Endothelial cell of umbilical vein (primary cell): ENCODE measurements at regions not wholly inside any gene's neighbourhood (a gene's known extent, or its start where the extent isn't known, plus 50 kb on each side); places are given as distances from the start of the nearest gene placed in this dataset.

ENCODE experiments used
- BruUV-seq: library from RNA; stranded (reverse); fragments of 400-500 nt; replicated peaks from 2 replicates; lab custom pipeline; 2021; lab: Mats Ljungman, UMichigan
- CTCF ChIA-PET: fragments of 300-600, 350-600 bp; sonication (Branson Sonifier 250); formaldehyde crosslinking; loops from one replicate; lab custom pipeline; 2021; ENCODE audit warnings: antibody characterized with exemption, inconsistent platforms; lab: Charles Lee
- POLR2A ChIA-PET: fragments of 300-600, 350-600 bp; sonication (Branson Sonifier 250); formaldehyde crosslinking; loops from one replicate; lab custom pipeline; 2021; ENCODE audit warnings: antibody characterized with exemption, inconsistent platforms; lab: Charles Lee
- DNase-seq: peaks from one replicate; pipeline ENCODE4 v3.0.0-alpha.2; 2011; ENCODE audit warnings: low read depth, low spot score
- FAIRE-seq: peaks from 2 replicates; lab custom pipeline; 2011; peaks lifted over from hg19 to GRCh38; lab: Jason Lieb, UNC
- H2AFZ ChIP-seq: 2 replicates; pipeline ENCODE4 v1.6.0; 2012; ENCODE audit warnings: low read depth, low read length, control low read depth, inconsistent platforms
- H3K27ac ChIP-seq: 2 replicates; pipeline ENCODE4 v1.5.1; 2011; ENCODE audit warnings: low read depth, mild to moderate bottlenecking, control low read depth, low read length, moderate library complexity; ENCODE audit not compliant: insufficient read depth
- H3K27me3 ChIP-seq, 2 experiments: 2 replicates each; pipeline versions ENCODE4 v1.6.0 to v1.6.1; 2011; ENCODE audit warnings: low read length in 2 of 2, mixed read lengths in 1 of 2; ENCODE audit not compliant: control insufficient read depth in 2 of 2, insufficient read depth in 2 of 2
- H3K36me3 ChIP-seq, 2 experiments: 2 replicates in 1 of 2; 3 replicates in 1 of 2; pipeline ENCODE4 v1.5.1; 2011; ENCODE audit warnings: low read length in 2 of 2, mild to moderate bottlenecking in 1 of 2, moderate library complexity in 1 of 2; ENCODE audit not compliant: control insufficient read depth in 2 of 2, insufficient read depth in 2 of 2; ENCODE audit errors: extremely low read depth in 1 of 2
- H3K4me1 ChIP-seq: 3 replicates; pipeline ENCODE4 v1.5.1; 2011; ENCODE audit warnings: mild to moderate bottlenecking, low read length; ENCODE audit not compliant: control insufficient read depth, insufficient read depth; ENCODE audit errors: extremely low read depth
- H3K4me2 ChIP-seq: 2 replicates; pipeline ENCODE4 v1.6.1; 2011; ENCODE audit warnings: low read length, control low read depth, mixed read lengths; ENCODE audit not compliant: insufficient read depth
- H3K4me3 ChIP-seq, 3 experiments: fragments of 200-600 bp in 1 of 3; sonication (generic), shearing (Covaris generic) in 1 of 3; replicated peaks in 1 of 3; 2 replicates each; pipeline ENCODE4 v1.5.1; 2011 to 2016; ENCODE audit warnings: control low read depth in 3 of 3, low read length in 3 of 3, mild to moderate bottlenecking in 2 of 3, inconsistent platforms in 1 of 3, low read depth in 1 of 3, moderate library complexity in 1 of 3; ENCODE audit not compliant: insufficient read depth in 1 of 3
- H3K79me2 ChIP-seq: 2 replicates; pipeline ENCODE4 v1.6.0; 2012; ENCODE audit warnings: low read length, inconsistent platforms; ENCODE audit not compliant: control insufficient read depth, insufficient read depth
- H3K9ac ChIP-seq: replicated peaks from 2 replicates; pipeline ENCODE3; 2011; ENCODE audit warnings: low read length, control low read depth; ENCODE audit not compliant: insufficient read depth; ENCODE audit errors: extremely low read depth
- H3K9me1 ChIP-seq: replicated peaks from 3 replicates; pipeline ENCODE4 v1.6.0; 2011; ENCODE audit warnings: mild to moderate bottlenecking, low read length; ENCODE audit not compliant: control insufficient read depth, insufficient read depth; ENCODE audit errors: extremely low read depth
- H3K9me3 ChIP-seq: replicated peaks from 2 replicates; pipeline ENCODE4 v1.5.1; 2012; ENCODE audit warnings: low read length, inconsistent platforms; ENCODE audit not compliant: control insufficient read depth, insufficient read depth
- H4K20me1 ChIP-seq: replicated peaks from 2 replicates; pipeline ENCODE3; 2011; ENCODE audit warnings: mild to moderate bottlenecking, low read length; ENCODE audit not compliant: control insufficient read depth, insufficient read depth; ENCODE audit errors: extremely low read depth
- CTCF ChIP-seq, 2 donors: IDR thresholded peaks; 1 replicate in 1 of 2; 2 replicates in 1 of 2; pipeline ENCODE4 v1.5.1; 2011; ENCODE audit warnings: low read length in 2 of 2, mild to moderate bottlenecking in 2 of 2, moderate library complexity in 2 of 2, control low read depth in 1 of 2, inconsistent platforms in 1 of 2, low read depth in 1 of 2; ENCODE audit not compliant: insufficient read depth in 1 of 2; ENCODE audit errors: extremely low read depth in 1 of 2
- EZH2 ChIP-seq: IDR thresholded peaks from 2 replicates; pipeline ENCODE4 v1.6.1; 2012; ENCODE audit warnings: borderline replicate concordance, low read depth, mild to moderate bottlenecking, moderate library complexity, low read length, inconsistent platforms; ENCODE audit not compliant: severe bottlenecking
- GATA2 ChIP-seq: IDR thresholded peaks from 2 replicates; pipeline ENCODE4 v1.7.0; 2011; ENCODE audit warnings: low read depth, mild to moderate bottlenecking, moderate library complexity, mixed read lengths, low read length; ENCODE audit not compliant: insufficient read length, insufficient read depth
- JUN ChIP-seq: IDR thresholded peaks from 2 replicates; pipeline ENCODE4 v1.6.1; 2011; ENCODE audit warnings: borderline replicate concordance, low read depth; ENCODE audit not compliant: insufficient read length, insufficient read depth
- MAX ChIP-seq: IDR thresholded peaks from 2 replicates; pipeline ENCODE4 v1.6.1; 2011; ENCODE audit not compliant: insufficient read depth, insufficient read length
- MYC ChIP-seq: IDR thresholded peaks from one replicate; pipeline ENCODE4 v1.6.1; 2011; ENCODE audit warnings: mild to moderate bottlenecking, low read depth, low read length
- POLR2A ChIP-seq: IDR thresholded peaks from 2 replicates; pipeline ENCODE4 v1.6.1; 2012; ENCODE audit warnings: low read depth, mild to moderate bottlenecking, control low read depth, low read length
- dilution Hi-C: fragments of 300-500 bp; cut with MboI; formaldehyde crosslinking; loops from one replicate; pipeline ENCODE4 v1.15.0; 2019; ENCODE audit warnings: low sequenced_read_pairs; ENCODE audit not compliant: extremely low pct_ligation_motif_present
- intact Hi-C: fragments of 100-400 bp; cut with micrococcal nuclease; formaldehyde crosslinking; loops from one replicate; pipeline ENCODE4 v1.10.0; 2022

DNA sequence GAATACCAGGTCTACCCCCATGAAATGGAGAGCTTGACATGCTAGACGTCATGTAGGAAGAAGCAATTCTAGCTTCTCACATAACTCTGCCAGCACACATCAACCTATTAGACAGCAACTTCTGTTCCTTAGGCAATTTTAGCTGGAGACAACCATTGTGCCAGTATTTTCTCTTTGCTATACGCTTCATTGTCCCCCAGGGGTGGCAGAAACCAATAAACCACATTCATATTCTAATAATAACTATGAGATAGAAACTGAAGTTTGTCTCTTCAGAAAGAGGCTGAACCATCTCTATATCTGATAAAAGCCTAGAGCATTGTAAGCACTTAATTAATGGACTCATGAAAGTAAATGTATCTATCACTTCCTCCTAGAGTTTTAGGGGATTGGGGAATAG, 278.6 kb downstream of the FOXG1 start:
- intact Hi-C loops (no loop called here), dilution Hi-C loops (no loop called here)
- H3K79me2 ChIP-seq = no peaks in the 10 kb centered on the region
- H3K27me3 ChIP-seq = no peaks in the 10 kb centered on the region
- H3K9me1 ChIP-seq = no peaks in the 10 kb centered on the region
- H3K4me3 ChIP-seq = no peak overlapping the region
- DNase-seq (no peak), FAIRE-seq (no peak)
- TF ChIP-seq EZH2 = no peak
- TF ChIP-seq CTCF (IDR thresholded peaks at IDR 0.05; ENCODE audit: extremely low read depth in 1 of 2, insufficient read depth in 1 of 2, low read depth in 1 of 2, low read length in 2 of 2) = no peak
- TF ChIP-seq POLR2A = no peak
- TF ChIP-seq JUN = no peak
- TF ChIP-seq MAX = no peak
- TF ChIP-seq MYC = no peak
- no peak for TF ChIP-seq GATA2
- CTCF ChIA-PET = interaction anchor here (1.0 kb wide), 1 partner anchor 11 kb away, joined by 3 read pairs; no protein-coding TSS in a partner anchor
- H3K36me3 ChIP-seq = no peaks in the 10 kb centered on the region
- no peak overlapping the region for H2AFZ ChIP-seq
- H3K9me3 ChIP-seq = no peaks in the 10 kb centered on the region
- POLR2A ChIA-PET = no interaction called here
- no TSS peak for BruUV-seq
- no peak overlapping the region for H3K27ac ChIP-seq
- H3K9ac ChIP-seq = no peak overlapping the region
- H4K20me1 ChIP-seq = no peaks in the 10 kb centered on the region
- no peaks in the 10 kb centered on the region for H3K4me1 ChIP-seq
- no peak overlapping the region for H3K4me2 ChIP-seq
